ENCODE measurements at regions not wholly inside any gene's neighbourhood (a gene's known extent, or its start where the extent isn't known, plus 50 kb on each side); places are given as distances from the start of the nearest gene placed in this dataset.

DNA sequence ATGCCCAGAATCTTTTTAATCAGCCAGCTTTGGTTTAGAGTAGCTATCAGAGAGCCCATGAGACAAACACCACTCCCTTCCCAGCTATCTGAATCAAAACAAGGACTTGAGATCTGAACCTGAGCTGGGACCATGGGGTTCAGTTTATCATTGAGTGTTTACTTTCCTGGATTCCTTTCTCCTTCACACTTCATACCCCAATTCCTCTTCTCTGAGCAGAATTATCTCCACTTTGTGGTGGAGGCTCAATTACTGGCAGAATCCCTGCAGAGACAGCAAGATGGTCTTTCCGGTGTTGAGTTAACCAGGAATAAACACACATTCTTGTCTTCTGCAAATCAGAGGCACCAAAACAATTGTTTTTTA is 102.4 kb downstream of the RPL22L1 start:
- H3K36me3 Mint-ChIP-seq, result no peaks in the 10 kb centered on the region
- H3K27ac Mint-ChIP-seq, result no peak overlapping the region
- H3K4me3 Mint-ChIP-seq, result no peak overlapping the region
- peaks cover 11% of the 10 kb centered on the region for H3K27me3 Mint-ChIP-seq
- no peaks in the 10 kb centered on the region for H3K9me3 Mint-ChIP-seq
- H3K4me1 Mint-ChIP-seq, result no peaks in the 10 kb centered on the region
- no peak for ATAC-seq

DNA sequence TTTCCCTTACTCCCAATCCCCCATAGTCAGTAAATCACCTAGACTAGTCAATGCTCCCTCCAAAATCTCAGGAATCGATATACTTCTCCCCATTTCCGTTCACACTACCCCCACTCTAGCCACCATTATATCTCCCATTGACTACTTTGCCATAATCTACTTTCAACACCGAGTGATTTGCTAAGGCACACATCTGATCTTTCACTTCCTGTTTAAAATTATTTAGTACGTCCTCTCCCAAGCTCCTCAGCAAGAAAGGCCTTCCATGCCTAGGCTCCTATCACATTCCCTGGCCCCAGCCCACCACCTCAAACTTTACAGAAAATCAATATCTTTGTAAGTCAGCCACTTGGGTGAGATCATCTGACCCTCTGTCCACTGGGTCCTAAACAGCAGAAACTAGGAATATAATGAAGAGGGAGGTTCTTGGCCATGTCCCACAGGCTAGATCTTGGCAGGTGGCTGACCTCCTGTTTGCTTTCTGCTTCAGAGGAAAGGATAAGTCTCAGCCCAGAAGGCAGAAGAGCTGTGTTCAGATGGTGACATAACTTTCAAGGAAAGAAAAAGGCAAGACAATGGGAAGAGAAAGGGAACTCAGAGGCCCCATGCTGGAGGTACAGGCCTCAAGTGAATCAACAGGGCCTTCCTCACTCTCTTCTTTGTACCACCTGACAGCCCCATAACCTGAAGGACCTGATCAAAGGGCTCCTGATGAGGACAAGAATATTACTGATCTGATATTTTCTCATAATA is 103.0 kb downstream of the RPL22L1 start:
- no peak overlapping the region for H3K27ac Mint-ChIP-seq
- no peaks in the 10 kb centered on the region for H3K36me3 Mint-ChIP-seq
- H3K4me3 Mint-ChIP-seq, result no peak overlapping the region
- H3K27me3 Mint-ChIP-seq, result peaks cover 11% of the 10 kb centered on the region
- H3K9me3 Mint-ChIP-seq, result no peaks in the 10 kb centered on the region
- ATAC-seq, result no peak
- no peaks in the 10 kb centered on the region for H3K4me1 Mint-ChIP-seq

DNA sequence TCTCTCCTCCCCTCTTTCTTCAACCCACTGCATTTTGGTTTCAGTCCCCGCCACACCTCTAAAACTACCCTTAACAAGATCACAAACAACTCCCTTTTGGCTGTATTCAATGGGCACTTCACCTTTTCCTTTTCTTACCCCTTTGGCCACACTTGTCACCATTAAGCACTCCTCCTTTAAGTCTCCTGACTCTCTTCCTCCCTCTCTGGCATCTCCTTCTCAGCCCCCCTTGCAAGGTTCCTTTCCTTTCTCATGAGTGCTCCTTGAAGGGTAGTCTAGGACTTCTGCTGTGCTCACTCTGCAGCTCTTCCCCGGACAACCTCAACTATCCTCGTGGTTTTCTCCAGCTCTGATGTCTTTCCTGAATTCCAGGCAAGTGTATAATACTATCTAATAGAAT is 103.7 kb downstream of the RPL22L1 start:
- Mint-ChIP-seq H3K9me3 (no peaks in the 10 kb centered on the region), H3K27me3 (peaks cover 11% of the 10 kb centered on the region), H3K36me3 (no peaks in the 10 kb centered on the region), H3K27ac (no peak overlapping the region), H3K4me1 (no peaks in the 10 kb centered on the region), H3K4me3 (no peak overlapping the region)
- ATAC-seq, result no peak

DNA sequence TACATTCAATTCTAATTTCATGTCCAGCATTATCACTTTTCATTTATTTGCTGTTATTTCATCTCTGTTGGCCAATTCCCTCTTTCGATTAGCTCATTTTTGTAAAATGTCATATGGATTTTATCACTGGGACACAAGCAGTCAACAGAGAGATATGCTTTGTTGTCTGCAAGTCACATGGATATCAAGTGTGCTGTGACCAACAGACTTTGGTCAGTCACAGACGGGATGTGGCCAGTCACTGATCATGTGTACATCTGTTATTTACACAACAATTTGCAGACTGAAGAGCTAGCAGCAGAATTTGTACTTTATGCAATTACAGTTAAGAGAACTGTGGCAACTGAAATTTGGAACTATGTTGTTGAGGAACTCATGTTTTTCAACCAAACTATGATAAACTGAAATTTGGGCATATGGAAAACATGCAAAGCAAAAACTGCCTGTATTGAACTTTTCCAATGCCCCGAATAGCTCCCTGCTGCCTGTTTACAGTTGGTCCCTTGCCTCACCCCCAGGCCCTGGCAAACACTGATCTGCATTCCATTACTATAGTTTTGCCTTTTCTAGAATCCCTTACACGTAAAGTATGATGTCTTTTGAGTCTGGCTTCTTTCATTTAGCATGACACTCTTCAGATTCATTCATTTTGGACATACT is 104.4 kb downstream of the RPL22L1 start:
- no peak for ATAC-seq
- H3K27me3 Mint-ChIP-seq, result peaks cover 11% of the 10 kb centered on the region
- H3K4me1 Mint-ChIP-seq, result no peaks in the 10 kb centered on the region
- no peaks in the 10 kb centered on the region for H3K36me3 Mint-ChIP-seq
- no peaks in the 10 kb centered on the region for H3K9me3 Mint-ChIP-seq
- H3K27ac Mint-ChIP-seq, result no peak overlapping the region
- no peak overlapping the region for H3K4me3 Mint-ChIP-seq

DNA sequence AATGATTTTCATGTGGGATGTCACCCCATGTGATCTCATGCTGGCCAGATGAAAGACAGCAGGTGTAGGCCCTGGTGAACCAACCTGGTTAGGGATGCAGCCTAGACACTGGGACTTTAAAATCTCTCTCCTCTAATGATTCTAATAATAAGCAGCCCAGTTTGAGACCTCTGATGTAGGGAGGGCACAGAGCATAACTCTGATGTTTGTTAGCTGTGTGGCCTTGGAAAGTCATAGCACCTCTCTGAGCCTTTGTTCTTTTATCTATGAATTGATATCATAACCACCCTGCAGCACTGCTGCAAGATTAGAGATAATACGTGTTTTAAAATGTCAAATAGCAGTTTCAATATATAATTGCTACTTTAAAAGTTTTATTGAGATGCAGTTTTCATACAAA is 106.0 kb downstream of the RPL22L1 start:
- no peaks in the 10 kb centered on the region for H3K4me1 Mint-ChIP-seq
- ATAC-seq, result no peak
- no peaks in the 10 kb centered on the region for H3K36me3 Mint-ChIP-seq
- H3K4me3 Mint-ChIP-seq, result no peak overlapping the region
- H3K27ac Mint-ChIP-seq, result no peak overlapping the region
- H3K9me3 Mint-ChIP-seq, result no peaks in the 10 kb centered on the region
- H3K27me3 Mint-ChIP-seq, result peaks cover 18% of the 10 kb centered on the region

DNA sequence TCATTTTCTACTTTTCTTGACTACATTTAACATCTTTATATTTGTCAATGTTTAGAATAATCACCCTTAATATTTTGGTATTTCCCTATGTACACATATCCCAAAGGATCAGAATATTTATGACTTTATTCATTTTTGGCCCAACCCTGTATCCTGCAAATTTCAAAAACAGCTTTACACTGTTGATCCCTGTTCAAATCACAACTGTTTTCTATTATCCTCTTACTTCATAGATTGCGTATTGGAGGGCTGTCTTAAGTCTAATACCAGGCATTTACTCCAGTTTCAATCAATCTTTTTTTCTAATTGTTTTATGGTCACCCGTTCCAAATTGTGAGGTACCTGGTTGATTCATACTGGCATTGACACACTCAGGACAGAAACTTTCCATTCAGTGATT is 107.9 kb downstream of the RPL22L1 start:
- Mint-ChIP-seq H3K27ac (no peak overlapping the region), H3K9me3 (no peaks in the 10 kb centered on the region), H3K4me1 (no peaks in the 10 kb centered on the region), H3K36me3 (no peaks in the 10 kb centered on the region), H3K27me3 (peaks cover 20% of the 10 kb centered on the region), H3K4me3 (no peak overlapping the region)
- no peak for ATAC-seq

DNA sequence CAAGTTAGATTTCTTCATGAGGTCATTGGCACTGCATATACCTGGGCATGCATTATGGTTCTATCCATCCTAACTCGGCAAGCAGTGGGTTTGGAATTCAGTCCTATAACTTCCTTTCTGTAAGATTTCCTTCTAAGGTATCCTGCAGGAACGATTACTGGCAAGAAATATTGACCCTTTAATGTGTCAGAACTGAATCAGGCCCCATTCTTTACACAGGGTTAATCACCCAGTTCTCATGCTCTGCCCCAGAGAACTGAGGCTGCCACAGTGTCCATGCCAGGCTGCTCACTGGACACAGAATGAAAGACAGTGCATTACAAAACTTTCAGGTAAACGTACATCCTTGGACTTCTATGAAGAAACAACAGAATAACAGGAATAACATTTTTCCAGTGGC is 108.9 kb downstream of the RPL22L1 start:
- no peaks in the 10 kb centered on the region for H3K9me3 Mint-ChIP-seq
- H3K4me3 Mint-ChIP-seq, result no peak overlapping the region
- H3K27me3 Mint-ChIP-seq, result peaks cover 13% of the 10 kb centered on the region
- no peaks in the 10 kb centered on the region for H3K4me1 Mint-ChIP-seq
- ATAC-seq, result no peak
- H3K36me3 Mint-ChIP-seq, result no peaks in the 10 kb centered on the region
- H3K27ac Mint-ChIP-seq, result no peak overlapping the region

DNA sequence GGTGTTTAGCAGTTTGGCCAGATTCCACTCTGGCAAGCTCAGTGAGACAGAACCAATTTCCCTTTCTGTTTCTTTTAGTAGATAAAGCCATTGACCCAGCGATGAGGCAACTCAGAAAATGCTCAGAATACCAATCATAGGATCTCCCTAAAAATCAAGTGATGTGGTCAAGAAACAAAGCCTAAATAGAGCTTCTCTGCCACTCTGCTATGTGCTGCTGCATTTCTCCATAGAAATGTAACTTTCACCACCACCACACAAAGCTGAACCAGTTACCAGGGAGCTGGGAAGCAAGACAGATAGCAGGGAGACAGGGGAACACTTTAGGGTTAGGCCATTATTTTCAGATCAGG is 109.8 kb downstream of the RPL22L1 start:
- H3K27me3 Mint-ChIP-seq, result peaks cover 9% of the 10 kb centered on the region
- no peak overlapping the region for H3K4me3 Mint-ChIP-seq
- H3K9me3 Mint-ChIP-seq, result no peaks in the 10 kb centered on the region
- no peak overlapping the region for H3K27ac Mint-ChIP-seq
- H3K4me1 Mint-ChIP-seq, result no peaks in the 10 kb centered on the region
- ATAC-seq, result no peak
- no peaks in the 10 kb centered on the region for H3K36me3 Mint-ChIP-seq

DNA sequence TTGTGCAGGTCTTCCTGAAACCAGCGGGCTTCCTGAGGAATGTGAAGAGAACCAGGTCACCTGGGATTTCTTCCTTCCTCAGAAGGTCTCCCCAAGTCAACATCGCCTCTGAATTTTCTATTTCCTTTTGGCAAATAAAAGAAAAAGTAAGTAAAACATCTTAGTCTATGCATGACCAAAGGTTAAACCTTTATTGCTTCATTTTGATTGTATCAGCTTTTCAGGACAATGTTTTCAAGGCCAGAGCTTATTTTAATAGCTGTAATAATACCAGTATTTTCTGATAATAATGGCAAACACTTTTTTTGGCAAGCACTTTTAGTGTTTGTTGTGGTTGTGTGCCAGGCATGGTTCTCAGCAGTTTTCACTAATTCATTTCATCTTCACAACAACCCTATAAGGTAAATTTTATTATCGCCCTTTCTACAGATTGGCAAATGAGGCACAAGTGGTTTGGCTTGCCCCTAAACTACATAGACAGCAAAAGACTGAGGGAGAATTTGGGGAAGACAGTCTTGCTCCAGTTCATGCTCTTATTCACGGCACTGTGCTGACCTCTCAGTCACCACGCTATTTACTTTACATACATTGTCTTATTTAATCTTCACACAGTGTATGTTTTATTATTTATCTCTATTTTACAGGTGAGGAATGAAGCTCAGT is 110.4 kb downstream of the RPL22L1 start:
- peaks cover 11% of the 10 kb centered on the region for H3K27me3 Mint-ChIP-seq
- H3K9me3 Mint-ChIP-seq, result no peaks in the 10 kb centered on the region
- no peaks in the 10 kb centered on the region for H3K36me3 Mint-ChIP-seq
- H3K4me3 Mint-ChIP-seq, result no peak overlapping the region
- no peak overlapping the region for H3K27ac Mint-ChIP-seq
- no peak for ATAC-seq
- H3K4me1 Mint-ChIP-seq, result no peaks in the 10 kb centered on the region

DNA sequence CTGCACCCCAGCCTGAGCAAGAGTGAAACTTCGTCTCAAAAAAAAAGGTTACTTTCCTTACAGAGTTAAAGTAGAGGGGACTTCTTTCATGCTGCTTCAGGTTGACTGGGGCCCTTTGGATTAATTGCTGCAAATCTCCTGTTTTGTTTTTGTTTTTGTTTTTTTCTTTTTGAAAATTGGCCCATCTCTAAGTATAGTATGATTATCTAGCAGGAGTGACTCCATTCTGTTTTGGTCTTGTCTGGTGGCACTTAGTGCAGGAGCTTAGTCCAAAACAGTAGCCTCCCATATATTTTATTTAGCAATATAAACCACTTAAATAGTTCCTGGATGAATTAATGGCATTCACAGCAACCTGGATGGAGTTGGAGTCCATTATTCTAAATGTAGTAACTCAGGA is 113.0 kb downstream of the RPL22L1 start:
- ATAC-seq, result no peak
- Mint-ChIP-seq H3K4me1 (no peaks in the 10 kb centered on the region), H3K9me3 (no peaks in the 10 kb centered on the region), H3K4me3 (no peak overlapping the region), H3K27ac (no peak overlapping the region), H3K27me3 (peaks cover 18% of the 10 kb centered on the region), H3K36me3 (no peaks in the 10 kb centered on the region)

DNA sequence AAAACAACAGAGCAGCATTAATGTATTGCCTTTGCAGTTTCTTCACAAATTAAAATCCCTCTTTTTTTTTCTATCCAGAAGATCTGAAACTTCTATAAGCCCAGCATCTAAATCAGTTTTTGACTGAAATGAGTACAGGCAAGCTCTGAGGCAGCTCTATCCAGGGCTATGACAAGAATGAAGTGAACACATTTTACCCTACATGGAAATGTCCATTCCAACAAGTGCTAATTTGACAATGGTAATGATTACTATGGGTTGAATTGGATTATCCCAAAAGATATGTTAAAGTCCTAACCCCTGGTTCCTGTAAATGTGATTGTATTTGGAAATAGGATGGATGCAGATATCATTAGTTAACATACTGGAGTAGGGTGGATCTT is 115.7 kb downstream of the RPL22L1 start:
- H3K27me3 Mint-ChIP-seq, result peaks cover 30% of the 10 kb centered on the region
- no peaks in the 10 kb centered on the region for H3K9me3 Mint-ChIP-seq
- ATAC-seq, result no peak
- no peak overlapping the region for H3K27ac Mint-ChIP-seq
- H3K4me3 Mint-ChIP-seq, result no peak overlapping the region
- no peaks in the 10 kb centered on the region for H3K36me3 Mint-ChIP-seq
- H3K4me1 Mint-ChIP-seq, result no peaks in the 10 kb centered on the region

DNA sequence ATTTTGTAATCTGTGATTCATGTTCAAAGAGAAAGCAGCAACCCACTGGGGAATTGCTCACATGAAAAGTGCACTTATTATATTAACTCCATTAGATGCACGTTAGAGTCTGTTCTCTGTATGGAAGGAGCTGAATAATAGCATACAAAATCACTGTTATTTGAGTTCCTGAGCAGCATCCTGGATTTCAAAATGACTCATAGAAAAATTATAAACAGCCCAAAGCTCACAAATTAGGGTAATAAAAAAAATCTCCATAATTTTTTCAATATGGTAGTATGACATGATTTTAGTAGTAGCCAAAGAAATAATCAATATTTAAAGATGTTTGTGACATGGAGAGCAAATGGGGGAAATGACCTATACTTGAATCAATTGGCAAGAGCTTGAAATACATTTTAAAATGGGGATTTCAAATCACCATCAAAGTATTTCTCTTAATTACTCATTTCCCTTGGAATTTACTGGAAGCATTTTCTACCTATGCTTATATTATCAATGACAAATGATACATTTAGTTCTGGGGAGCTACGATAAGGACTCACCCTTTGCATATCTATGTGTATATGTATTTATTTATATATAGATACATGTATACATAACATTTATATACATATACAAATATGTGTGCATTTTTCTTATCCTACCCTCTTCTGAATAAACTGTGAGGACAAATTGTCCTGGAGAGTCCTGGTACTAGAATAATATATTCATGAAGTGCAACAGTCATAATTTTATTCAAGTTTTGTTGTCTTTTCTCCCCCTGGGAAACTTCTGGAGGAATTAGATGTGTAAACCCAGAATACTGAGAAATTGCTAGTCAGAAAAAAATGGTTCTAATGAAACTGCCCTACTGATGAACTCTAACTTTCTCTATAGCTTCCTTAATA is 116.3 kb downstream of the RPL22L1 start:
- Mint-ChIP-seq H3K27ac (no peak overlapping the region), H3K4me1 (no peaks in the 10 kb centered on the region), H3K9me3 (no peaks in the 10 kb centered on the region), H3K4me3 (no peak overlapping the region), H3K27me3 (peaks cover 32% of the 10 kb centered on the region), H3K36me3 (no peaks in the 10 kb centered on the region)
- no peak for ATAC-seq

DNA sequence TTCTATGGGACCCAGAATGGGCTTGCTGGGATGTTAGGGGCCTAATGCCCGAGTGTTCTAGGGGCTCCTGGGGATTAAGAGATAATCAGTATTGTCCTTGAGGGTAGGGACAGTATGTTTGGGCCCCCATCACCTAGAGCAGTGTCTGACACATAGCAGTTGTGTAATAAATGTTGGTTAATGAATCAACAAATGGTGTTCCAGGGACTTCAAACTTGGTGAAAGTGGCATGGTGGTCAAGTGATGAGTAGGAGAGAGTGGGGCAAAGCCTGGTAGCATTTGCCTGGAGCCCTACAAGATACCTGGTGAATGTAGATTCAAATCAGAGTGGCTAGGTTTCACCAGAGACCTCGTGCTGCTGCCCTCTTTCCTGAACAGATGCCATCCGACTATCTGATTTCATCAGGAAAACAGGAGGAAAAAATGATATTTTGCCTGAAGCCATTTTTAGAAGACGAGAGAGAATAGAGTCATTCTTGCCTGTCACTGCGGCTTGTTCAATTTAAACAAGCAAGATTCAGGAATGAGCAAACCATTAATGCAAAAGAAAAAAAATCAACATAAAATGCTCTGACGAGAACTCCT is 117.3 kb downstream of the RPL22L1 start:
- ATAC-seq, result no peak
- Mint-ChIP-seq H3K36me3 (no peaks in the 10 kb centered on the region), H3K27me3 (peaks cover 37% of the 10 kb centered on the region), H3K9me3 (no peaks in the 10 kb centered on the region), H3K4me1 (no peaks in the 10 kb centered on the region), H3K27ac (no peak overlapping the region), H3K4me3 (no peak overlapping the region)

DNA sequence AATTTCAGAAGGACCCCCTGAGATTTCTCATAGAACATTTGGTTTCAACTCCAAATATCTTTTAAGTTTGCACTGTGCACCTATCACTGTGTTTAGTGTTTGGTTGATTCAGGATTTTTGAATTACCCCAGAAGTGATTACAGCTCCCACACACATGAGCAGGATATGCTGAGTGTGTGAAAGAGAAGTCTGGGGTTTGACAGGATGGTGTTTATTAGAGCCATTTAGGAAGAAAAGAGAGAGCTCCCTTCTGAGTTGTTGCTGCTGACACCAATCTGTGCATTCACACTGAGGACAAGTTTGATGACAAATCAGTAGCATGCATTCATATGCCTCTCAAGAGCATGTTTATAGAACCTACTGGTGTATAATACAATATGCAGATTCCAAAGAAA is 118.1 kb downstream of the RPL22L1 start:
- no peaks in the 10 kb centered on the region for H3K36me3 Mint-ChIP-seq
- no peaks in the 10 kb centered on the region for H3K9me3 Mint-ChIP-seq
- peaks cover 45% of the 10 kb centered on the region for H3K27me3 Mint-ChIP-seq
- ATAC-seq, result no peak
- H3K4me3 Mint-ChIP-seq, result no peak overlapping the region
- H3K27ac Mint-ChIP-seq, result no peak overlapping the region
- H3K4me1 Mint-ChIP-seq, result no peaks in the 10 kb centered on the region

Measured in stimulated activated memory B cell treated with anti-CD40 and anti-IgM and Interleukin-4, amounts not matched to agents 10 μg/mL and 1 μg/mL and 100 μg/mL, for 72 hours (primary cell).